Activated CD8-positive, alpha-beta memory T cell treated with anti-CD3 and anti-CD28 coated beads for 48 hours (primary cell): ENCODE measurements at regions not wholly inside any gene's neighbourhood (a gene's known extent, or its start where the extent isn't known, plus 50 kb on each side); places are given as distances from the start of the nearest gene placed in this dataset.
"Not testable (repeated sequence)": the region's sequence is repeated elsewhere in the genome, so short reads cannot be mapped to it uniquely, and the experiment has no call there.

Source experiments
- DNase-seq, 3 experiments: peaks; one replicate each; pipeline ENCODE4 v3.0.0-alpha.2; 2020; ENCODE audit warnings: low read depth in 2 of 3, low spot score in 2 of 3

- DNase-seq = no peak
Measured at GRCh38 chr6:92723390-92723931, 695.9 kb downstream of the EPHA7 start.

- no peak for DNase-seq
Measured at GRCh38 chr6:92719773-92720172, 699.6 kb downstream of the EPHA7 start.

DNA sequence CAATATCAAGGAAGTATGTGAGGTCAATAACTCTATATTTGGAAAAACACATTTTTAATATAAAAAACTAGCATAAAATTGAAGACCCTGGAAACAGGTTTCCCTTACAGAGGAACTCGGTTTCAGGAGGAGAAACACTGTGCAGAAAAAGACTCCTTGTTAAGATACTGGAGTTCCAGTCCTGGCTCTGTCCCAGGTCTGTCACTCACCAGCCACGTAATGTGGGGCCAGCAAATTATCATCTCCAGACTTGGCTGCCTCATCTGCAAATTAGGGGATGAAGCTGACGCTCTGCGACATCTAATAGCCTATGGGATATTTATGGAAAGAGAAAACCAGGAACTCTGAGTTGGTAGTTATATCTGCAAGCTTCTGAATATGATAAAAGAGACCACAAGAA is 702.7 kb downstream of the EPHA7 start:
- no peak for DNase-seq

DNA sequence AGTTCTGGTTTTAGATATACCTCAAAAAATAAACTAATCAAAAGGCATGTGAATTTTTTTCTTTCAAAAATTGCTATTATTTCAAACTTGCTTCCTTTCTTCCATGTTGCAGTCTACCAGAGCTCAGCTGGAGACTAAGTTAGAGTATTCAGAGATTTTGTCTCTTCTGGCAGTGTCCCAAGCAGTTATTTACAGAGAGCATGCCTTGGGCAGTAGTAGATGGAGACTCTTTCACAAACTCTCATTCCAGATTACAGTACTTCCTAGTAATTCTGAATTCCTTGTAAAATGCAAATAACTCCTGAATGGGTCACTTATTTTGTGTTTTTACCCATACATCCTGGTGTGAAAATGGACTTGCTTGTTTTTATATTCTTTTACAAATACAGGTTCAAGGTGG is 703.4 kb downstream of the EPHA7 start:
- DNase-seq = no peak

GRCh38 chr6:92714346-92714745 is 705.0 kb downstream of the EPHA7 start:
- DNase-seq = no peak

GRCh38 chr6:92710048-92710447 is 709.3 kb downstream of the EPHA7 start:
- DNase-seq = no peak

- DNase-seq = no peak
Measured at GRCh38 chr6:92708945-92709344, 710.4 kb downstream of the EPHA7 start.

DNA sequence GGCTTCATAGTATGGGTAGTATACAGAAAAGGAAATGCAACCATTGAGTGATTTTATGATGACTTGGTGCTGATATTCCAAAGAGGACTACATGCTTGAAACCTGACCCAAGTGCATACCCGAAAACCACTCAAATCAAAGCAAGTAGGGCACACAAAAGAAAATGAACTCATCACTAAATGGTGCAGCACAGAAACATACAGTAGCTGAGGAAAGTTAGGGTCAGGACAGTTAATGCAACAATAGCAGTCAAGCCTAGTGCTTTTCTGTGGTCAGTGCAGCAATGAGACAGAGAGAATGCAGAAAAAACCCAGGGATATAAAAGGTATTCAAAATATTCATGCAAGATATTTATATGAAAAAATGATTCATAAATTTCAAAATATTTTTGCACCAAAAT is 711.1 kb downstream of the EPHA7 start:
- DNase-seq = no peak

GRCh38 chr6:92706976-92707375 is 712.4 kb downstream of the EPHA7 start:
- no peak for DNase-seq

GRCh38 chr6:92701425-92702096 is 717.8 kb downstream of the EPHA7 start:
- DNase-seq = no peak

DNA sequence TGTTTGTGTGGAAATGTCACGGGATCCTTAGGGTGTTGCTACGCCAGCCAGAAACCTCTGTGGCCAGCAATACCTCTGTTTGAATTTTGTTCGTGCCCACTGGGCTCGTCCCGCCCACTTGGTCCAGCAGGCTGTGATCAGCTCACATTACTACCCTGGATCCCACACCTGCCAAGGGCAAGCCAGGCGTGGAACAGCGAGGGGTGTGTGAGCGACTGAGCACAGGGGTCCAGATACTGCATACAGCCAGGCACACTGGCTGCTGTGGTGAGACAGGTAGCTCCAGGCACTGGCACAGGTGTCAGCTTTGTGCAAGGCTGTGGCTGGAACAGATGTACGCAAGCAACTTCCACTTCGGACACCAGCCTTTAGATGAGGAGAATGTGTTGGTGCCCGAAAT is 718.9 kb downstream of the EPHA7 start:
- DNase-seq = no peak

- DNase-seq = no peak
Measured at GRCh38 chr6:92690997-92691599, 728.3 kb downstream of the EPHA7 start.

- no peak for DNase-seq
Measured at GRCh38 chr6:92688342-92688741, 731.0 kb downstream of the EPHA7 start.

DNA sequence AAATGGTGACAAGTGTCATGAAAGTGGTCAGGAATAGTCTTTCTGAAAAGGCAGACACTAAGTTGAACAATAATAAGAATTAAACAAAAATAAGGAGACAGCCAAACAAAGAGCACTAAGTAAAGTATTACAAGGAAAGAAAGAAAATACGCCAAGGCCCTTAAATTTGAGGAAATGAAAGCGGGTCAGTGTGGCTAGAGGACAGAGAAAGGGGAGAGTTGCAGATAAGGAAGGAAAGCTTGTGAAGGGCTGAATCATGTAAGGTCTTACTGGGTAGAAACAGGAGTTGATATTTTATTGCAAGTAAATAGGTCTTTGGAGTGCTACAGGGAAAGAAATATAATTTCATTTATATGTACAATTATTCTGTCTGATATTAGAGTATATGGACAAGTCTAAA is 732.1 kb downstream of the EPHA7 start:
- DNase-seq = no peak

GRCh38 chr6:92684386-92684785 is 735.0 kb downstream of the EPHA7 start:
- no peak for DNase-seq

GRCh38 chr6:92683748-92684147 is 735.6 kb downstream of the EPHA7 start:
- DNase-seq = no peak

- no peak for DNase-seq
Measured at GRCh38 chr6:92682516-92683398, 736.6 kb downstream of the EPHA7 start.

GRCh38 chr6:92681401-92681800 is 738.0 kb downstream of the EPHA7 start:
- DNase-seq = no peak

GRCh38 chr6:92671462-92671861 is 747.9 kb downstream of the EPHA7 start:
- DNase-seq = not testable (repeated sequence)

GRCh38 chr6:92667843-92668242 is 751.5 kb downstream of the EPHA7 start:
- DNase-seq = no peak

- DNase-seq = no peak
Measured at GRCh38 chr6:92648364-92649086, 770.8 kb downstream of the EPHA7 start.
